ENCODE measurements at regions not wholly inside any gene's neighbourhood (a gene's known extent, or its start where the extent isn't known, plus 50 kb on each side); places are given as distances from the start of the nearest gene placed in this dataset.

- intact Hi-C loops (cut with DNase I): no loop called here
- H3K4me3 ChIP-seq: no peak overlapping the region
- H3K27me3 ChIP-seq (ENCODE audit: low read depth): no peaks in the 10 kb centered on the region
- no peak overlapping the region for H3K27ac ChIP-seq
- peaks cover 24% of the 10 kb centered on the region for H3K9me3 ChIP-seq
- DNase-seq (no peak), ATAC-seq (no peak)
- H3K4me1 ChIP-seq: peaks cover 5% of the 10 kb centered on the region
- H3K36me3 ChIP-seq: no peaks in the 10 kb centered on the region
- TF ChIP-seq CTCF (IDR thresholded peaks at IDR 0.05): no peak
Observed at GRCh38 chr9:82231411-82231810, 242.8 kb downstream of the SPATA31D1 start.

- no peak for DNase-seq
- intact Hi-C loops (cut with DNase I): no loop called here
- no peak for ATAC-seq
Observed at GRCh38 chr9:82234160-82234943, 245.8 kb downstream of the SPATA31D1 start.

GRCh38 chr9:82242285-82242963 lies 253.9 kb downstream of the SPATA31D1 start:
- H3K4me1 ChIP-seq: no peaks in the 10 kb centered on the region
- no peak for TF ChIP-seq CTCF (IDR thresholded peaks at IDR 0.05)
- H3K27me3 ChIP-seq (ENCODE audit: low read depth): no peaks in the 10 kb centered on the region
- H3K36me3 ChIP-seq: no peaks in the 10 kb centered on the region
- DNase-seq (no peak), ATAC-seq (no peak)
- H3K4me3 ChIP-seq: no peak overlapping the region
- intact Hi-C loops (cut with DNase I): no loop called here
- H3K27ac ChIP-seq: no peak overlapping the region
- peaks cover 26% of the 10 kb centered on the region for H3K9me3 ChIP-seq

More at GRCh38 chr9:82234160-82234943, 245.8 kb downstream of the SPATA31D1 start:
- peaks cover 5% of the 10 kb centered on the region for H3K4me1 ChIP-seq
- TF ChIP-seq CTCF (IDR thresholded peaks at IDR 0.05): no peak
- no peak overlapping the region for H3K27ac ChIP-seq
- no peaks in the 10 kb centered on the region for H3K36me3 ChIP-seq
- H3K27me3 ChIP-seq (ENCODE audit: low read depth): no peaks in the 10 kb centered on the region
- H3K4me3 ChIP-seq: no peak overlapping the region
- peaks cover 29% of the 10 kb centered on the region for H3K9me3 ChIP-seq

- peak; percentile 65 to 90 for ATAC-seq
- no peak for TF ChIP-seq CTCF (IDR thresholded peaks at IDR 0.05)
Observed at GRCh38 chr9:82247318-82247717, 258.7 kb downstream of the SPATA31D1 start.

GRCh38 chr9:82252116-82252515 lies 263.5 kb downstream of the SPATA31D1 start:
- no peaks in the 10 kb centered on the region for H3K9me3 ChIP-seq
- ATAC-seq (no peak), DNase-seq (no peak)
- H3K4me1 ChIP-seq: no peaks in the 10 kb centered on the region
- no peaks in the 10 kb centered on the region for H3K27me3 ChIP-seq (ENCODE audit: low read depth)
- intact Hi-C loops (cut with DNase I): no loop called here
- TF ChIP-seq CTCF (IDR thresholded peaks at IDR 0.05): no peak
- no peak overlapping the region for H3K27ac ChIP-seq
- H3K36me3 ChIP-seq: no peaks in the 10 kb centered on the region
- no peak overlapping the region for H3K4me3 ChIP-seq

More at GRCh38 chr9:82247318-82247717, 258.7 kb downstream of the SPATA31D1 start:
- DNase-seq: peak; percentile 51
- no peak overlapping the region for H3K4me3 ChIP-seq
- H3K4me1 ChIP-seq: no peaks in the 10 kb centered on the region
- no peaks in the 10 kb centered on the region for H3K27me3 ChIP-seq (ENCODE audit: low read depth)
- intact Hi-C loops (cut with DNase I): no loop called here
- H3K36me3 ChIP-seq: no peaks in the 10 kb centered on the region
- no peak overlapping the region for H3K27ac ChIP-seq
- peaks cover 4% of the 10 kb centered on the region for H3K9me3 ChIP-seq

Measured in lower lobe of right lung (tissue), 2 donors.